Tibial nerve (tissue), 4 donors: ENCODE measurements at regions not wholly inside any gene's neighbourhood (a gene's known extent, or its start where the extent isn't known, plus 50 kb on each side); places are given as distances from the start of the nearest gene placed in this dataset.
"Not testable (repeated sequence)": the region's sequence is repeated elsewhere in the genome, so short reads cannot be mapped to it uniquely, and the experiment has no call there.

Experiments used
- DNase-seq, 2 donors: peaks; one replicate each; pipeline ENCODE4 v3.0.0-alpha.2; 2019; ENCODE audit warnings: low spot score in 2 of 2
- H3K27ac ChIP-seq, 4 donors: fragments of 200-600 bp; sonication (generic) in 3 of 4; one replicate each; pipeline ENCODE4 v1.5.1; 2017 to 2019; ENCODE audit warnings: mild to moderate bottlenecking in 1 of 4
- H3K27me3 ChIP-seq, 2 donors: fragments of 200-600 bp; sonication (generic) in 1 of 2; one replicate each; pipeline versions ENCODE4 v1.5.1 to v1.6.0; 2017 to 2019
- H3K36me3 ChIP-seq, 3 donors: fragments of 200-600 bp; sonication (generic); one replicate each; pipeline ENCODE4 v1.5.1; 2018 to 2019
- H3K4me1 ChIP-seq, 4 donors: fragments of 200-600 bp; sonication (generic) in 3 of 4; one replicate each; pipeline ENCODE4 v1.5.1; 2017 to 2019
- H3K4me3 ChIP-seq, 4 donors: fragments of 200-600 bp; sonication (generic) in 3 of 4; one replicate each; pipeline ENCODE4 v1.5.1; 2017 to 2019; ENCODE audit warnings: mild to moderate bottlenecking in 1 of 4, moderate library complexity in 1 of 4
- H3K9me3 ChIP-seq, 4 donors: fragments of 200-600 bp; sonication (generic) in 3 of 4; one replicate each; pipeline ENCODE4 v1.5.1; 2017 to 2019
- CTCF ChIP-seq, 5 experiments: fragments of 200-600 bp in 3 of 5; fragments of 450-650 bp in 2 of 5; sonication (generic) in 3 of 5; IDR thresholded peaks; one replicate each; pipeline ENCODE4 v1.5.1; 2016 to 2019; ENCODE audit warnings: antibody characterized with exemption in 5 of 5, mild to moderate bottlenecking in 3 of 5, moderate library complexity in 2 of 5
- EP300 ChIP-seq, 2 donors: sonication (generic); formaldehyde crosslinking; IDR thresholded peaks; one replicate each; pipeline ENCODE4 v1.6.1; 2017; ENCODE audit warnings: antibody characterized with exemption in 2 of 2, mild to moderate bottlenecking in 1 of 2
- POLR2A ChIP-seq, 2 donors: fragments of 450-650 bp; IDR thresholded peaks; one replicate each; pipeline ENCODE4 v1.6.1; 2017; ENCODE audit warnings: antibody characterized with exemption in 2 of 2, mild to moderate bottlenecking in 2 of 2, moderate library complexity in 2 of 2
- WGBS, 2 donors: methylation state at CpG; one replicate each; pipeline ENCODE4 v1.1.5; 2018; 5-methylcytosine and 5-hydroxymethylcytosine counted together

GRCh38 chr1:190940951-190941350 lies 463.3 kb upstream of the BRINP3 start:
- Histone ChIP-seq H3K27ac (no peak overlapping the region), H3K4me3 (no peak overlapping the region), H3K4me1 (no peaks in the 10 kb centered on the region), H3K36me3 (no peaks in the 10 kb centered on the region), H3K27me3 (no peaks in the 10 kb centered on the region), H3K9me3 (no peaks in the 10 kb centered on the region)
- TF ChIP-seq EP300 (IDR thresholded peaks at IDR 0.05) (no peak), CTCF (IDR thresholded peaks at IDR 0.05) (no peak), POLR2A (IDR thresholded peaks at IDR 0.05) (no peak)
- WGBS, 2 donors = 83 to 84% methylated on average over 2 of the region's 2 CpGs
- no peak for DNase-seq

- Histone ChIP-seq H3K9me3 (no peaks in the 10 kb centered on the region), H3K4me1 (no peaks in the 10 kb centered on the region), H3K4me3 (no peak overlapping the region), H3K27me3 (no peaks in the 10 kb centered on the region), H3K27ac (no peak overlapping the region), H3K36me3 (no peaks in the 10 kb centered on the region)
- TF ChIP-seq POLR2A (IDR thresholded peaks at IDR 0.05) (no peak), EP300 (IDR thresholded peaks at IDR 0.05) (no peak), CTCF (IDR thresholded peaks at IDR 0.05) (no peak)
- no peak for DNase-seq
- 83 to 84% methylated on average over 3 of the region's 3 CpGs for WGBS, 2 donors
Observed at GRCh38 chr1:190942475-190942874, 464.8 kb upstream of the BRINP3 start.

GRCh38 chr1:190943722-190944121 lies 466.1 kb upstream of the BRINP3 start:
- H3K9me3 ChIP-seq, H3K4me1 ChIP-seq, DNase-seq, H3K36me3 ChIP-seq, H3K27ac ChIP-seq, H3K4me3 ChIP-seq, H3K27me3 ChIP-seq: not testable (repeated sequence)
- 94 to 95% methylated on average over 5 of the region's 5 CpGs for WGBS, 2 donors

DNA sequence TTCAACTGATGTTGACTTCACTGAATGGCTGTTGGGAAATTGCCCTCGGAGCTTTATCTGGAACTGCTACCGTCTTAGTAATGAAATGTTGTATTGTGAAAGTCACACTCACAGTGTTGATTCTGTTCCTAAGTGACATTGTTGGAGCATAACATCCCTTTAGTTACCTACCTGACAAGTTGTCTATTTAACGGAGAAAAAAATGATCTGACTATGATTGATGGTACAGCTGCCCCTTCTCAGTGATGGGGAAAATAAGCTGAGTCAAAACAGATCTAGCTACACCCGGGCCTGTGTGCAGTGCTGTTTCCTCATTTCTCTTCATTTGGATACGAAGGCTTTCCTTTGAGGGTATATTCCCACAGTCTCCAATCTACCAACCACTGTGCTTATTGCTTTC lies 472.3 kb upstream of the BRINP3 start:
- H3K9me3 ChIP-seq = no peaks in the 10 kb centered on the region
- no peaks in the 10 kb centered on the region for H3K36me3 ChIP-seq
- H3K4me3 ChIP-seq = no peak overlapping the region
- 34 to 44% methylated on average over 5 of the region's 5 CpGs for WGBS, 2 donors
- DNase-seq = no peak
- H3K4me1 ChIP-seq = no peaks in the 10 kb centered on the region
- no peaks in the 10 kb centered on the region for H3K27me3 ChIP-seq
- TF ChIP-seq CTCF (IDR thresholded peaks at IDR 0.05) (no peak), EP300 (IDR thresholded peaks at IDR 0.05) (no peak), POLR2A (IDR thresholded peaks at IDR 0.05) (no peak)
- H3K27ac ChIP-seq = no peak overlapping the region

GRCh38 chr1:190957565-190957964 lies 479.9 kb upstream of the BRINP3 start:
- TF ChIP-seq POLR2A (IDR thresholded peaks at IDR 0.05) = no peak
- no peak for TF ChIP-seq CTCF (IDR thresholded peaks at IDR 0.05)
- no peak for TF ChIP-seq EP300 (IDR thresholded peaks at IDR 0.05)
- no peaks in the 10 kb centered on the region for H3K36me3 ChIP-seq

GRCh38 chr1:190963321-190963720 lies 485.7 kb upstream of the BRINP3 start:
- Histone ChIP-seq H3K27me3 (no peaks in the 10 kb centered on the region), H3K36me3 (no peaks in the 10 kb centered on the region), H3K4me1 (no peaks in the 10 kb centered on the region), H3K27ac (no peak overlapping the region), H3K9me3 (no peaks in the 10 kb centered on the region), H3K4me3 (no peak overlapping the region)
- DNase-seq = no peak
- no peak for TF ChIP-seq EP300 (IDR thresholded peaks at IDR 0.05)
- no peak for TF ChIP-seq POLR2A (IDR thresholded peaks at IDR 0.05)
- TF ChIP-seq CTCF (IDR thresholded peaks at IDR 0.05) = no peak
- WGBS, 2 donors = 63 to 65% methylated on average over 2 of the region's 2 CpGs

More at GRCh38 chr1:190957565-190957964, 479.9 kb upstream of the BRINP3 start:
- H3K4me1 ChIP-seq = no peaks in the 10 kb centered on the region
- no peak overlapping the region for H3K4me3 ChIP-seq
- H3K9me3 ChIP-seq = no peaks in the 10 kb centered on the region
- H3K27me3 ChIP-seq = no peaks in the 10 kb centered on the region
- no peak overlapping the region for H3K27ac ChIP-seq
- no peak for DNase-seq
